Stromal cell of bone marrow (primary cell): ENCODE measurements at regions not wholly inside any gene's neighbourhood (a gene's known extent, or its start where the extent isn't known, plus 50 kb on each side); places are given as distances from the start of the nearest gene placed in this dataset.
A peak's percentile ranks its signal among the peaks of the same experiment; 100 is the strongest.
"Not testable (repeated sequence)": the region's sequence is repeated elsewhere in the genome, so short reads cannot be mapped to it uniquely, and the experiment has no call there.

Experiments used
- DNase-seq: peaks from one replicate; pipeline ENCODE4 v3.0.0-alpha.2; 2012; ENCODE audit warnings: low read depth

DNA sequence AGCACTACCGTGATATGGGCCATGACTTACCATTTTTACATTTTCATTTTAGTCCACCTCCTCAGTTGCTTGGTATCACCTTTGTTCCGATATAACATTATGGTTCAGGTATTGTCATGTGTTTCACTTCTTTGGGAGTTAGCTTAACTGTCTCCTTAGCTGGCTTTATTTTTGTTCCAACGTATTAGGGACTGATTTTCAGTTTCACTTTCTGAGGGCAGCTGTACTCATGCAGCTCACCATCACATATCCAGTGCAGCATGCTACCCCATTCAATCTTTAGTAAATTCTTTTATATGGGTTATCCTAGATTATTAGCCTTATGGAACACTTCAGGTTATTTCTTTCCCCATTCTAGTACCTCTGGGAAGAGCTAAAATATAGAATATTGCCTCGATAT, 362.2 kb upstream of the IRAK1BP1 start:
- no peak for DNase-seq

DNA sequence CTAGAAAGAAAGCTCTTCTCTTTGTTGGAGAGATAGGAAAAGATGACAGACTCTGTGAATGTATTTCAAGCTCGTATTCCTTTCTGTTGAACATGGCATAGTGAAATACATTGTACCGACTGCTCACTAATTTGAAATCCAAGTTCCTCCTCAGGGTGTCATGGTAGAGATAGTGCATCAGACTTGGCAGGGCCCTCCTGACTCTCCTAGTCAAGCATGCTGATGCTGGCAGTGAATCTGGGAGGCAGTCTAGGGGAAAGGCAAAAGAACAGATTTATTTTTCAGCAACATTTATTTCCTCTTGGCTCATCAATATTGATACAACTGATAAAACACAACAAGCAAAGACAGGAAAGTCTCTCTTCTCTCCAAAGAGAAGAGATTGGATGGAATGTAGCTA, 356.3 kb upstream of the IRAK1BP1 start:
- no peak for DNase-seq

DNA sequence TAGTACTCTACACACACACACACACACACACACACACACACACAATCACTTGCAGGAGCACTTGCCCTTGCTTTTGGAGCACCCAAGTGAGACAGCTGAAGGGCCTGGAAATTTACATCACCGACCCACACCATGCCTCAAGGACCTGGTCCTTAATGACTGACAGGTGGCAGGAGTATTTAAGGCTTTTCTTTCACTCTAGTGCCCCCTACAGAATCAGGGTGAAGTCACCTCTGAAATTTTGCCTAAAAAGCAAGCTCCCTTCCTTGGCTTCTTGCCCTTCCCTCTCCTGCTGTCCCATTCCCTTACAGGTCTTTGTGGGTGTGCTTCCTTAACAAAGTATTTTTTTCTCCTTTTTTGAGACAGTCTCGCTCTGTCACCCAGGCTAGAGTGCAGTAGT, 353.5 kb upstream of the IRAK1BP1 start:
- DNase-seq = no peak

DNA sequence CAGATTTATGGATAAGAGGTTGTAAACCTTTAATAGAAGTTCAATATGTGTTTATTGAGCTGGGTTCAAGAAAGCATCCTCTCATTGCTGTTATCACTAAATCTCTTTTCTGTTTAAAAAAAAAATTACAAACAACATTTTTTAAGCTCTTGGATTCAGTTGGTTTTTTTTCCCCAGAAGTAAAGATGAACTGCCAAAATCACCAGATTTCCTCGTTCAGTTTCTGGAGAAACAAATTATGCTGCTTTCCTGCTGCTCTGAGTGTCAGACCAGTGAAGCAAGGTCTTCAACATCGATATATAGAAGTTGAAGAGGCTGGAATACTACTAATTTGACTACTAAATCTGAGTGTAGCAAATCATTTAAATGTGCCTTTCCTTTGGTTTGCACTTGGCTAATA, 352.1 kb upstream of the IRAK1BP1 start:
- DNase-seq = no peak

DNA sequence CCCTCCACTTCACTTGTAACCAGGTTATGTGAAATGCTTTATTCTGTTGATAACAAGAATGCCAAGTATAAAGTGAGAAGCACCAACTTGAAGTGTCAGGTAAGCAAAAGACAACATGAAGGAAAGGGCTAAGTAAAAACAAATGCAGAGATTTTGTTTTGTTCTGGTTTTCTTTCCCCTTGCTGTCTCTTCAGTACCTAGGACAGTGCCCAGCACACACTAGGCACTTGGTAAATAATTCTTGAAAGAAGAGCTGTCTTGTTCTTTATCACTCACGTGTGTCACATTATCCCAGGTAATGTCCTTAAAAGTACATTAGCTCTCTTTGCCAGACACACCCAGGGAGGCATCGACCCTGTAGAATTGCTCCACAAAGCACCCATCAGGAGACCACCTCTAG, 350.0 kb upstream of the IRAK1BP1 start:
- DNase-seq = no peak

DNA sequence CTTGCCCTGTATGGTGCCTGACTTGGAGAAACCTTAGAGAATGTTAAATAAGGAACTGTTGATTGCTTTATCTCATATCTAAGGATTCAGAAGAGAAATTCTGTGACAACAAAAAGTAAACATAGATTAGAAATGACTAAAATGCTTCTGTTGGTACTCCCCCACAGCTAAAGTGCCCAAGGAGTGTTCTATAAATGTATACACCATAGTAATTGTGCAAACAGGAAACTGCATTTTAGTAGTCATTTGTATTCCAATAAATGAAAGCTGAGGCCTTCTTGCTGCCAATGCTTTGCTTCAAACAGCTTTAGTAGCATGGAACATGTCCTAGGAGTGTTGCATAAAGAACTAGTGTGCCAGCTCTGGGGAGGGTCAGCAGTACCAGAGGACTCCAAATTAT, 343.7 kb upstream of the IRAK1BP1 start:
- no peak for DNase-seq

DNA sequence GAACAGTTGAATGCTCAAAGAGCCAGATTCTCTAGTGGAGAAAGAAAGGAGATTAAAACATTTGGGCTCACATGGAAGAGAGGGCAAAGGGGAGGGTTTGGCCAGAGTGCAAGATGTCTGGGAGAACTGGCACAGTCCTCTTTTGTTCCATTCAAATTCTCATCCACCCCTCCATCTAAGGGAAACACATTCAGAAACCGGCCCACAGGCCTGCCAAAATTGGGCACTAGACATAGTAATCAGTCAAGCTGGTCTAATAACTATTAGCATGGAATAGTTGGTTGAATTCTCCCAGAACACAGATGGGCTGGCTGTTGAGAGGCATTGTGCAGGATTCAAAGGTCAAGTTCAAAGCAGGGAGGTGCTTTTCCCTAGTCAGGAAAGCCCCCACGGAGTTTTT, 341.4 kb upstream of the IRAK1BP1 start:
- no peak for DNase-seq

DNA sequence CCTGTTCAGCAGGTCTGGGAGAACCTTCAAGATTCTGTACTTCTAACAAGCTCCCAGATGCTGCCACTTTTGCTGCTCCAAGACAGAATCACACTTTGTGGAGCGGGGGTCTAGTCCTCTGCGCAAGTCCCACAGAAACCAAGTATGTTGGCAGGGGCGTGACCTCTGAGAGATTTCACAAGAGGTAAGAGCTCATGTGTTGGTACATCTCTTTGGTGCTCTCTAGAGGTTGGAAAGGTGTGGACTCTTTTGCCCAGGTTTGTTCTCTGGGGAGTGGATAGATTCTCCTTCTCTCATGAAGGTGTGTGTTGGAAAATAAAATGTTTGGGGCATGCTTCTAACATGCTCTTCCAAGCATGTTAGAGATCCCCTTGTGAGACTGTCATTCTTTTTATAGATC, 340.9 kb upstream of the IRAK1BP1 start:
- DNase-seq = no peak

DNA sequence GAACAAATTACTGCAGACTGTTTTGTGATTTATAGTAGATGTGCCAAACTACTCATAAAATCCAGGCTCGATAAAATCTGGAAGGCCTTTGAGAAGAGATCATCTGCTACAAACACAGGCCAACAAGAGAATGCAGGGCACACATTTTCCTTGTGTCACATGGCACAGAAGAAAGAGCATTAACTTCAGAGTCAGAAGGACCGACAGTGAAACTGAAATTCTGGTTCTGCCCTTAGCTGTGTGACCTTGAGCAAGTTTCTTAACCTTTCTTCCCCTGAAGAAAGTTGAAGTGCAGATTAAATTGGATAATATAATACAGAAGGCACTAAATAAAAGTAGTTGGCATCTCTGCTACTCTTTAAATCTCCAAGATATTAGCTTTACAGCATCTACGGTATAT, 338.4 kb upstream of the IRAK1BP1 start:
- no peak for DNase-seq

DNA sequence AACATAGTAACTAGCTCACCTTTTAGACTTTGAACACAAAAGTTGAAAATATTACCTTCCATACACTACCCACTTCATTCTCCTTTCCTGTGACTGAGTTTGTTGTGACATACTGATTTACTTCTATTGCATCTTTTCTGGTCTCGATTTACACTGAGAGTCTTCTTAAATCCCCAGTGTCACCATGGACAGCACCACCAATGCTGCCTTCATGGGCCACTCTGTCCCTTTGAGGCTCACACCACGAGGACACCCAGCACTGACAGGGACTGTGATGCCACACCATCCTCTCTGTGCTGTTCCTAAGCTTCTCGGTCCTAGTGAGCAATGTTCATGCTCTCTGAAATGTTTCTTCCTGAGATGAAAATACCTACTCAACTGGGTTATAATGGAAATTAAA, 337.1 kb upstream of the IRAK1BP1 start:
- no peak for DNase-seq

DNA sequence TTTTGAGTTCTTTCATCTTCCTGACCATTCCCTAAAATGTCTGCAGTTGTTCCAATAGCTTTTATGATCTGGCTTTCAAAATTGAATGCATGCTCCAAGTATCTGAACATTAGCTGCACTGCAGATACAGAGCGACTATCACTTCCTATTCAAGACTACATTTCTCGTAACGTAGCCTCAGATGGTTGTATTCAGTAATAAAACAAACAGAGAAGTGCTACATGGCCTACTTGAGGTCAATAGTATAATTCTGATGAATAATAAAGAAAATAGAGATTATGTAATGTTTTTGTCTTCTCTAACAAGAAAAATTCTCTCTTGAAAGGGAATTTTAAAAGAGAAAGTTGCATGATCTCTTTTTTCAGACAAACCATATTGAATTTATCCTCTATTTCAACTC, 333.9 kb upstream of the IRAK1BP1 start:
- DNase-seq = peak; percentile 38

DNA sequence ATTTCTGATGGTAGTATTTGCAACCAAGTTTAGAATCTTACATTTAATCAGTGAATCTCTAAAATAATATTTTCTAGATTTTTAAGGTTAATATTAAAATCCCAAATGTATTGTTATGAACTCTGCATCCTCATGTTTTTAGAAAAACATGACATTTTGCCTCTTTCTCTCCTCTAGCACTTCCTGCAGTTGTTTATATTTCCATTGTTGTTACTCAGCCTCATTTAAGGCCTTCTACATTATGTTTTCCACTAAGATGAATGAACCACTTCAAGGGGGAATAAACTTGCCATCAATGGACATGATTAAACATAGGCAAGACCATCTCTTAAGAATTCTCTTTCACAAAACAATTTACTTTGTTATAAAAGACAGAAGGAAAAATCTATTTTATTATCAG, 333.5 kb upstream of the IRAK1BP1 start:
- no peak for DNase-seq

DNA sequence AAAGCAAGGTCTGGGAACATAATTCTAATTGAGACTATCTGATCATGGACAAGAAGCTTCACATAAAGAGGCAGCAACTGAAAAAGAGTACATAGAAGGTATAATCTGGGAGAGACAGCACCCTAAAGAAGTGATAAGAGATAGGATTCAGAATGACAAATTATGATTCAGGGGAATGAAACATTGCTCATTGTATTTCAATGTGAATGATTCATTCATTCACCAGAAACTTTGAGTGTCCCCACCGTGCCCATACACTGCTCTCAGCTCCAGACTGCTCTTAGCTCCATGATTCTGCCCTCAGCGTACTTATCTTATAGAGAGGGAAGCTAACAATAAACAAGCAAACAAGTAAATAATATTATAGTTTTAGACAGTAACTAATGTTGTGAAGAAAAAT, 329.3 kb upstream of the IRAK1BP1 start:
- peak; percentile 4 for DNase-seq

DNA sequence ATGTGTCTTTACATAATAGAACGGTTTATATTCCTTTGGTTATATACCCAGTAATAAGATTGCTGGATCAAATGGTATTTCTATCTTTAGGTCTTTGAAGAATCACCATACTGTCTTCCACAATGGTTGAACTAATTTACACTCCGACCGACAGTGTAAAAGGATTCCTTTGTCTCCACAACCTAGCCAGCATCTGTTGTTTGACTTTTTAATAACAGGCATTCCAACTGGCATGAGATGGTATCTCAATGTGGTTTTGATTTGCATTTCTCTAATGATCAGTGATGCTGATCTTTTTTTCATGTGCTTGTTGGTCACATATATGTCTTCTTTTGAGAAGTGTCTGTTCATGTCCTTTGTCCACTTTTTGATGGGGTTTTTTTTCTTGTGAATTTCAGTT, 319.7 kb upstream of the IRAK1BP1 start:
- not testable (repeated sequence) for DNase-seq

DNA sequence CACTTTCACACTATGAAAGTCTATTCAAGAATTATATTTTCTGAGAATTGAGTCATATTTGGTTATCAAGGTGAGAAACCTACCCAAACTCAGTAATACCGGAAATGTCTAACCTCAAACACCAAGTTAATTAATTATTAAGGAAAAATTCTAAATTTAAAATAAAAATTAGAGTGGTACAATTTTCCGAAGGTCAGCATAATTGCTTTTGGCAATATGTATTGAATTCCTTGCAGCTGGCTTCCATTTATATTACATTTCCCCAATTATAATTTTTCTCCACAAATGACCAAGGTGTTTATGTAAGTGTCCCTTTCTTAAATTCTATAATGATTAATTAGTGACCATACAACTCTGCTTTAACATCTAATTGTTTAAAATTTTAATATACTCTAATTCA, 316.0 kb upstream of the IRAK1BP1 start:
- no peak for DNase-seq

DNA sequence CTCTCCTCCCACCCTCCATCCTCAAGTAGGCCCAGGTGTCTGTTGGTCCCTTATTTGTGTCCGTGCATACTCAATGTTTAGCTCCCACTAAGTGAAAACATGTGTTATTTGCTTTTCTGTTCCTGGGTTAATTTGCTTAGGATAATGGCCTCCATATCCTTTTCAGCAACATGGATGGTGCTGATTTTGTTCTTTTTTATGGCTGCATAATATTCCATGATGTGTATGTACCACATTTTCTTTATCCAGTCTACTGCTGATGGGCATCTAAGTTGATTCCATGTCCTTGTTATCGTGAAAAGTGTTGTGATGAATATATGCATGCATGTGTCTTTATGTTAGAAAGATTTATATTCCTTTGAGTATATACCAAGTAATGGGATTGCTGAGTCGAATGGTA, 314.9 kb upstream of the IRAK1BP1 start:
- DNase-seq = no peak

DNA sequence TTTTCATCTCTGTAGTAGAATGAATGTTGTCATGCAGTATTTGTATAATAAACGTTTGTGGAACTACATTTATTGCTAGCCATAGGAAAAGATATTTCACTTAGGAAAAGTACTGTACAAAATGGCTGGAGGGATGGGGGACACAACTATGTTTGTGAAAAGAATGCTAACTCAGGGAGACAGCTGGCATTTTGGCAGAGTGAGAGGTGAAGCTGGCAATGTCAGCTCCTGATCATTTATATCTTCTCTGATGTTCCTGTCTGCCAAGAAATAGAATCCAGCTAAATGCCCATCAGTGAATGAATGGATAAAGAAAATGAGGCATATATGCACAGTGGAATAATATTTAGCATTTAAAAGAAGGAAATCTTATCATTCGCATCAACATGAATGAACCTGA, 313.0 kb upstream of the IRAK1BP1 start:
- no peak for DNase-seq

DNA sequence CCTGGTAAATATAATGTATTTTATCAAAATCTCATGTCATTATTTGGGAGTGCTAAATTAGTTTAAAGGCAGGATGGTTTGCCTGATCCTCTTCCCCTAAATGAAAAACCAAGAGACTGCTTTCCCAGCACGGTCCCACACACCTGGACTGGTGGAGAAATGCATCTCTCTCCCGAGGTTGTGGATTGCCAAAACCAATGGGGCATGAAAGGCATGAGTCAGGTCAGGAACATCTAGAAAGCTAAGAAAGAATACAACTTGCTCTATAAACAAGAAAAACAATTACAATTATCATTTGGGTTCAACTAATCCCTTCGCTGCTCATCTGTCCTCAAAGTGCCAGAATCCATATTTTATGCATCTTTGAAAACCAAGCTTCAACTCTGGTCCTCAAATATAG, 308.3 kb upstream of the IRAK1BP1 start:
- no peak for DNase-seq

DNA sequence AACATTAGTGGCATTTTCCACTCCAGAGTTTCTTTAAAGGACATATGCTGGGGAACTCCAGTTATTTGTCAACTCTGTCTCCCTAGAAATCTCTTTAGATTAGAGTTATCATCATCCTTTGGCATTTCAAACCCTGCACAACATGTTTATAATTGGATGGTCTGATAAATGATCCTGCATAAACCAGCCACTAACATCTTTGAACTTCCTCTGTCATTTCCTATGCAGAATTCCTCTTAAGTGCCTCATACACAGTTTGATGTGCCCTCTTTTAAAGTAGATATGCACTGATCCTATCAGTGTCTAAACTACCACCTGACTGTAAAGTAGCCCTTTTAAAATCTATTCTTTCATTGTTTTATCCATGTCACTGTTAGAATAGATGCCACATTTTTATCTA, 306.3 kb upstream of the IRAK1BP1 start:
- no peak for DNase-seq

DNA sequence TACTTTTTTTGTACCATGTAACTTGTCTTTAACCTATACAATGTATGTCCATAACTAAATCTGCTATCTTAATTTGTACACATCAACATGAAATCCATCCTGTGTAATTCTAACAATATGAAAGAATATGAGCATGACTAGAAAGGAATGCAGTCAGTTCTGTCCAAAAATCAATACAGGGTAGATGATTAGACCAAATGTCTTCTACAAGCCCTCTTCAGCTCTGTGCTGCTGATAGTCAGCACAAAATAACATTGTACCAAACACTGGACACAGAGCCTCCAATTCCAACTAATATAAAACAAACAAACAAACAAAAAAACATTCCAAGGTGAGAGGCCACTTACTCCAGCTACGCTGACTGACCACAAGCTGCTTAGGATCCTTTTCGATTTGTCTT, 301.4 kb upstream of the IRAK1BP1 start:
- no peak for DNase-seq

DNA sequence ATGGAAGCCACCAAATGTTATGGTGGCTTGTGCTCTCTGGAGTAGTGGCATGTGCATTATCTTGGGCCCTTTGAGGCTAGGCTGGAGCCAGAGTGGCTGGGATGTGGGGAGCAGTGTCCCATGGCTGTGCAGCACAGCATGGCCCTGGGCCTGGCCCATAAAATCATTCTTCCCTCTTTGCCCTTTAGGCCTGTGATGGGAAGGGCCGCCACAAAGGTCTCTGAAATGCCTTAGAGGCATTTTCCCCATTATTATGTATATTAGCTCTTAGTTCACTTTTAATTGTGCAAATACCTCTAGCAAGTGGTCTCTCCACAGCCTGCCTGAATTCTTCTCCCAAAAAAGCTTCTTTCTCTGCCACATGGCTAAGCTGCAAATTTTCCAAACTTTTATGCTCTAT, 297.3 kb upstream of the IRAK1BP1 start:
- no peak for DNase-seq

DNA sequence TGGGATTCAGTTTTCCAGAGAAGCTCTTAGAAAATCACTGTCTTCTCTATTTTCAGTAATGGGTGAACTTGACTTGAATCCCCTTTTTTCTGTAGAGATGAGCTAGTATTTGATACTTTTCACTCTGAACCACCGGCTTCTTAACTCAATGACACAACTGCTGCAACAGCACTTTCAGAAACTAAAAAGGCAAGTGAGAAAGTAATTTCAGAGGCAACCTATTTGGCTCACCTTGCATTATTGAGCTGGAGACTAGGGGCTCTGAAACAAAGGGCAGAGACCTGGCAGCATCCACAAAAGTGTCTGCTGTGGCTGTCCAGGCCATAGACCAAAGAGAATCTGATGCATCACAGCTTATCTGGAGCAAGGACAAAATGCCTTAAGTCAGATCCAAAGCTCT, 289.8 kb upstream of the IRAK1BP1 start:
- no peak for DNase-seq

DNA sequence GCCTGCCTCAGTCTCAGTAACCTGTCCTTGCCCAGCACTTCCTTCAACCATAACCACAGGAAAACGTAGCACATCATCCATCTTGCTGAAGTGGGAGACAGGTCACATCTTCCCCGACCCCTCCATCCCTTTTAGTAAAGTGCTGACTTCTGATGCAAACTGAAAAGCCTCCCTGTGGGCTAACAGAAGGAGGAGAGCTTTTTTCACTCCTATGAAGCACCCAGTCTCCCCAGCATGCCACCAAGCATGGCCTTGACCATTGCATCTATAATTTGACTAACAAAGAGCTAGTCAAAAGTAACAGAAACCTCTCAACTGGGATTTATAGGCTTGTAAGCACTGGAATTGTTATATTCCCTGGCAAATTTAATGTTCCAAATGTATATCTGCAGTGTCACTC, 288.9 kb upstream of the IRAK1BP1 start:
- DNase-seq = no peak

DNA sequence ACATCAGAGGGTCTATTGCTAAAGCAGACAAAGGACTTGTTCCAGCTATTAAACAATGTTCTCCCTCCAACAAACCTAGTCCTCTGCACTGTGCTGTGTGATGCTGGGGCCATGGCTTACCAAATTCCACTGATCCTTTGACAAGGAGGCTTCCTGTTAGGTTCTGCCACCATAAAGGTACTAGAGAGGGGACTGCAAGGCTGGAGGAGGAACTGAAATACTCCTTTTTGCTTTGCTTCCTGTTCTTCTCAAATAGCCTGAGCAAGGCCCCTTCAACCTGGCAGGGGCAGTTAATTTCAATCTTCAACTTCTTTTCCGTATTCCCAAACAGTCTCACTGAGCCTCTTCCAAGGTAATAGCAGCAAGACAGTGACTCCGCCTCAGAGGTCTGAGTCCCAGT, 286.4 kb upstream of the IRAK1BP1 start:
- DNase-seq = no peak

DNA sequence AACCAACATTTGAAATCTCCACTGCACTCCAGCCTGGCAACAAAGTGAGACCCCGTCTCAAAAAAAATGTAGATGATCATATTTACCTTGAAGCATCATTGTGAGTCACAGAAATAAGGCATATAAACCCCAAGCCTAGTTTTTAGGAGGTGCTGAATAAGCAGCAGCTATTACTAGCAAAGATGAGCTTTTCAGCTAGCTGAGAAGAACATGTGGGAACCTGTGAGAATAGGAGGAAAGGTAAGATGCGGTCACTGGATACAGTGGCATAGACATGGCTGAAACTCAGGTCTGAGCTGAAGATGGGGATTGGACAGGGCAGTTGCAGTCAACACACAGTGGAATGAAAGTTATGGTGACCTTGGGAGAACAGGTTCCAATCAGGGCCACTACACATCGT, 284.3 kb upstream of the IRAK1BP1 start:
- no peak for DNase-seq

DNA sequence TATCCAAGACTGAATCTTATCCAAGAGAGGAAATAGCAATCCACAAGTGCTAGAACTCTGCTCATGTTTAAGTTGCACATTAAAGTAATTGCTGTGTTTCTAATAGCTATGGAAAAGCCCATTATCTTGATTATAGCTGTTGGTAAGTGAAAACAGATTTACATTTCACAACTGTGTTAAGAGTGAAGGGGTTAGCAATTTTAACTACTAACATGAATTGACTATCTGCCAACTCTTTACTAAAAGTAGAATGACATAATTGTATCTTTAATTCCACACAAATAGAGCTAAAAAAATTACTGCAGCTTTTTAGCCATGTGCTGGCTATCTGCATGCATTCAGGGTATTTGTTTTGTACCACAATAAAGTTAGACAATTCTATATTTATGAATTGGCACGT, 277.9 kb upstream of the IRAK1BP1 start:
- DNase-seq = no peak
